SW 1271 (cell line): ENCODE measurements at regions not wholly inside any gene's neighbourhood (a gene's known extent, or its start where the extent isn't known, plus 50 kb on each side); places are given as distances from the start of the nearest gene placed in this dataset.
"Not testable (repeated sequence)": the region's sequence is repeated elsewhere in the genome, so short reads cannot be mapped to it uniquely, and the experiment has no call there.

Experiments used
- DNase-seq, 2 experiments: peaks; one replicate each; lab custom pipeline; 2025; lab: John Stamatoyannopoulos, UW

- no peak for DNase-seq
These were observed 356.1 kb downstream of the OMA1 start for GRCh38 chr1:58190267-58190988.

GRCh38 chr1:58189453-58189852 is 357.1 kb downstream of the OMA1 start:
- DNase-seq = no peak

- no peak for DNase-seq
These were observed 363.2 kb downstream of the OMA1 start for GRCh38 chr1:58183286-58183685.

GRCh38 chr1:58180537-58180936 is 366.0 kb downstream of the OMA1 start:
- no peak for DNase-seq

- DNase-seq = not testable (repeated sequence)
These were observed 377.4 kb downstream of the OMA1 start for GRCh38 chr1:58169160-58169559.

- not testable (repeated sequence) for DNase-seq
These were observed 379.4 kb downstream of the OMA1 start for GRCh38 chr1:58167131-58167530.

GRCh38 chr1:58166417-58166816 is 380.1 kb downstream of the OMA1 start:
- DNase-seq = no peak

GRCh38 chr1:58165073-58165472 is 381.5 kb downstream of the OMA1 start:
- DNase-seq = no peak

- peak in 1 of 2 experiments; percentile 18 for DNase-seq
These were observed 383.5 kb downstream of the OMA1 start for GRCh38 chr1:58162952-58163550.

GRCh38 chr1:58159434-58159830 is 387.1 kb downstream of the OMA1 start:
- no peak for DNase-seq

GRCh38 chr1:58158506-58159433 is 387.8 kb downstream of the OMA1 start:
- no peak for DNase-seq

- no peak for DNase-seq
These were observed 388.5 kb downstream of the OMA1 start for GRCh38 chr1:58158016-58158415.

GRCh38 chr1:58157256-58157655 is 389.3 kb downstream of the OMA1 start:
- DNase-seq = no peak

GRCh38 chr1:58156831-58157230 is 389.7 kb downstream of the OMA1 start:
- no peak for DNase-seq

- DNase-seq = no peak
These were observed 390.4 kb downstream of the OMA1 start for GRCh38 chr1:58156124-58156468.

GRCh38 chr1:58155418-58156123 is 391.0 kb downstream of the OMA1 start:
- DNase-seq = no peak

- DNase-seq = no peak
These were observed 392.3 kb downstream of the OMA1 start for GRCh38 chr1:58154256-58154655.

- no peak for DNase-seq
These were observed 393.8 kb downstream of the OMA1 start for GRCh38 chr1:58152697-58153096.

- no peak for DNase-seq
These were observed 397.2 kb downstream of the OMA1 start for GRCh38 chr1:58149271-58149812.

GRCh38 chr1:58144698-58145270 is 401.7 kb downstream of the OMA1 start:
- DNase-seq = no peak

- DNase-seq = no peak
These were observed 402.4 kb downstream of the OMA1 start for GRCh38 chr1:58143972-58144697.
